ENCODE measurements at regions not wholly inside any gene's neighbourhood (a gene's known extent, or its start where the extent isn't known, plus 50 kb on each side); places are given as distances from the start of the nearest gene placed in this dataset.

- TF ChIP-seq ZFX (IDR thresholded peaks at IDR 0.05) = no peak
- TF ChIP-seq CTCF (conservative IDR thresholded peaks at IDR 0.05) = no peak
These were observed 124.0 kb downstream of the MMUT start for GRCh38 chr6:49339096-49339495.

Data from C4-2B (cell line).